GM13976 (cell line): ENCODE measurements at regions not wholly inside any gene's neighbourhood (a gene's known extent, or its start where the extent isn't known, plus 50 kb on each side); places are given as distances from the start of the nearest gene placed in this dataset.
"Not testable (repeated sequence)": the region's sequence is repeated elsewhere in the genome, so short reads cannot be mapped to it uniquely, and the experiment has no call there.

ENCODE experiments used
- DNase-seq: peaks from one replicate; pipeline ENCODE4 v3.0.0; 2012; ENCODE audit warnings: low spot score
- CTCF ChIP-seq: IDR thresholded peaks from 2 replicates; pipeline ENCODE4 v1.5.1; 2012; ENCODE audit warnings: borderline replicate concordance, mild to moderate bottlenecking; ENCODE audit not compliant: insufficient read depth; ENCODE audit errors: extremely low read depth, missing control alignments, control extremely low read depth
- in situ Hi-C: fragments of 300-500 bp; cut with MboI; formaldehyde crosslinking; loops from one replicate; pipeline ENCODE4 v1.12.0; 2022; ENCODE audit warnings: low sequenced_read_pairs, mixed read lengths, inconsistent platforms; ENCODE audit not compliant: unreplicated experiment

- no peak for DNase-seq
- in situ Hi-C loops: no loop called here
- TF ChIP-seq CTCF: no peak
Measured at GRCh38 chr6:167402195-167402686, 77.4 kb downstream of the TTLL2 start.

GRCh38 chr6:167403427-167403826, 78.5 kb downstream of the TTLL2 start:
- DNase-seq: no peak
- TF ChIP-seq CTCF: no peak
- in situ Hi-C loops: no loop called here

GRCh38 chr6:167404385-167405049, 79.6 kb downstream of the TTLL2 start:
- TF ChIP-seq CTCF: no peak
- in situ Hi-C loops: no loop called here
- no peak for DNase-seq

GRCh38 chr6:167405778-167406532, 81.1 kb downstream of the TTLL2 start:
- in situ Hi-C loops: no loop called here
- no peak for DNase-seq
- TF ChIP-seq CTCF: no peak

- DNase-seq, in situ Hi-C loops: not testable (repeated sequence)
Measured at GRCh38 chr6:167406533-167407238, 81.8 kb downstream of the TTLL2 start.

- DNase-seq: no peak
- in situ Hi-C loops: no loop called here
- TF ChIP-seq CTCF: no peak
Measured at GRCh38 chr6:167407239-167408064, 82.6 kb downstream of the TTLL2 start.
